ENCODE measurements at regions not wholly inside any gene's neighbourhood (a gene's known extent, or its start where the extent isn't known, plus 50 kb on each side); places are given as distances from the start of the nearest gene placed in this dataset.

DNA sequence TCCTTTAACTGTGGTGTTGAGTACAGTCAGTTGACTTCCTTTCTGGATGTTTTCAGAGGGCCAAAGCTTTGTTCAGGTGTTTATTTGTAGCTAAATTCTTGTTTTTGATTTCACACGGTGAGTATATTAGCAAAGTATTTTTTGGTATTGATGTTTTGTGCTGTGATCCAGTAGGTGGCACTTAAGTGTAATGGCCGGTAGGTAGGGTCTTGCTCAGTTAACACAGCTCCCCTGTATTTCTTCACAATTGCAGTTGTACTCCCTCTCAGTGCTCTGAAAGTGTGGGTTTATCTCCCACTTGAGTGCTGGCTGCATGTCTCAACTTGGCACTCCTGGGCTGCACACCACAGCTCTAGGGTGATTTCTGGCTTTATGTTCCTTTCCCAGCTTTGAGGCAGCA, 339.5 kb downstream of the AEBP2 start:
- no peak for DNase-seq (ENCODE audit: low read depth, low spot score)
- no peaks in the 10 kb centered on the region for H3K9me3 ChIP-seq (ENCODE audit: low read depth, low read length)
- H3K36me3 ChIP-seq (ENCODE audit: insufficient read depth, low read length): no peaks in the 10 kb centered on the region
- no peak overlapping the region for H3K4me3 ChIP-seq
- no peak for TF ChIP-seq EZH2 (IDR thresholded peaks at IDR 0.05)
- no peak for TF ChIP-seq FOXP2 (optimal IDR thresholded peaks at IDR 0.05; ENCODE audit: control extremely low read depth, extremely low read length, insufficient read depth)
- no peak for TF ChIP-seq POLR2AphosphoS5 (IDR thresholded peaks at IDR 0.05; ENCODE audit: borderline replicate concordance, low read depth, low read length)
- no peak overlapping the region for H3K9ac ChIP-seq (ENCODE audit: insufficient read length)
- no peak overlapping the region for H3K27ac ChIP-seq

DNA sequence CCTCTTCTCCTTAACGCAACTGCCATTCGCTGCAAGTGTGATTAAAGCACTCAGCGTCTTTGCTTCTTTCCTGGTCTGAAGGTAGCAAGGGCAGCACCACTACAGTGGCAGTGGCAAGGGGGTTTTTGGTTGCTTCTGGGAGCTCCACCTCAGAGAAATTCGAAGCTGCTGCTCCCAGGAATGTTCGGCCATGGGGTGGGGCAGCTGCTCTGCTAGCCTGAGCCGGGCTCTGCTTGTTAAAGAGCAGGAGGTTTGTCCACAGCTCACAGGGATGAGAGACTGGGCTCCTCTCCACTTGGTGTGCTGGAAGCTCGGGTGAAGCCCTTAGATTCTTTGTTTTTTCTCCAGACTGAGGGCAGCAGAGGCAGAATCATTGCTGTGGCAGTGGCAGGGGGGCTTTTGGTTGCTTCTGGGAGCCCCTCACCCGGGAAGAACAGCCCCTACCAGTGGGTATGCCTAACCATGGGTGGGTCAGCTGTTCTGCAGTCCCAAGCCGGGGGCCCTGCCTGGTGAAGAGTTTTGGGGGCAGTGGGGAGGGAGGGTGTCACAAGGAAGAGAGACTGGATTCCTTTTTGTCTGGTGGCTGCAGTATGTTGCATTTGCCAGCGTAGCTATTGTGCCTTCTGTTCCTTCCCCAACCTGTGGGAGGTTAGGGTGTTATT, 340.2 kb downstream of the AEBP2 start:
- H3K36me3 ChIP-seq (ENCODE audit: insufficient read depth, low read length): no peaks in the 10 kb centered on the region
- H3K4me3 ChIP-seq: no peak overlapping the region
- no peak for DNase-seq (ENCODE audit: low read depth, low spot score)
- TF ChIP-seq POLR2AphosphoS5 (IDR thresholded peaks at IDR 0.05; ENCODE audit: borderline replicate concordance, low read depth, low read length) (no peak), EZH2 (IDR thresholded peaks at IDR 0.05) (no peak), FOXP2 (optimal IDR thresholded peaks at IDR 0.05; ENCODE audit: control extremely low read depth, extremely low read length, insufficient read depth) (no peak)
- H3K9ac ChIP-seq (ENCODE audit: insufficient read length): no peak overlapping the region
- H3K9me3 ChIP-seq (ENCODE audit: low read depth, low read length): no peaks in the 10 kb centered on the region
- no peak overlapping the region for H3K27ac ChIP-seq

DNA sequence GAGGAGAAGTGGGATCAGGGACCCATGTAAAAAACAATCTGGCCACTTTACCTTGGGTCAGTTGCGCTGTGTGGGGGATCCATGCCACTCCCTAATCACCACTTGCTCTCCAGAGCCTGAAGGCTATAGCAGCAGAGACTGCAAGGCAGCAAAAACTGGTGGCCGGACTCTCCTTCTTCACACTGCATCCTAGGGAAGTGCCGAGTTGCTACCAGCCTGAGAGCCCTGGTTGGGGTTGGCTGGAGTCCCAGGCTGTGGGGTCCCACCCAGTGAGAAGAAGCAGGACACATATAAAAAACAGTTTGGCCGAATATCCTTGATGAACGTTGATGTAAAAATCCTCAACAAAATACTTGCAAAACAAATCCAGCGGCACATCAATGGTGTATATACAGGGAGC, 341.2 kb downstream of the AEBP2 start:
- no peak overlapping the region for H3K27ac ChIP-seq
- TF ChIP-seq EZH2 (IDR thresholded peaks at IDR 0.05): no peak
- TF ChIP-seq FOXP2 (optimal IDR thresholded peaks at IDR 0.05; ENCODE audit: control extremely low read depth, extremely low read length, insufficient read depth): no peak
- no peak for TF ChIP-seq POLR2AphosphoS5 (IDR thresholded peaks at IDR 0.05; ENCODE audit: borderline replicate concordance, low read depth, low read length)
- H3K36me3 ChIP-seq (ENCODE audit: insufficient read depth, low read length): no peaks in the 10 kb centered on the region
- no peaks in the 10 kb centered on the region for H3K9me3 ChIP-seq (ENCODE audit: low read depth, low read length)
- H3K9ac ChIP-seq (ENCODE audit: insufficient read length): no peak overlapping the region
- no peak overlapping the region for H3K4me3 ChIP-seq
- DNase-seq (ENCODE audit: low read depth, low spot score): no peak

DNA sequence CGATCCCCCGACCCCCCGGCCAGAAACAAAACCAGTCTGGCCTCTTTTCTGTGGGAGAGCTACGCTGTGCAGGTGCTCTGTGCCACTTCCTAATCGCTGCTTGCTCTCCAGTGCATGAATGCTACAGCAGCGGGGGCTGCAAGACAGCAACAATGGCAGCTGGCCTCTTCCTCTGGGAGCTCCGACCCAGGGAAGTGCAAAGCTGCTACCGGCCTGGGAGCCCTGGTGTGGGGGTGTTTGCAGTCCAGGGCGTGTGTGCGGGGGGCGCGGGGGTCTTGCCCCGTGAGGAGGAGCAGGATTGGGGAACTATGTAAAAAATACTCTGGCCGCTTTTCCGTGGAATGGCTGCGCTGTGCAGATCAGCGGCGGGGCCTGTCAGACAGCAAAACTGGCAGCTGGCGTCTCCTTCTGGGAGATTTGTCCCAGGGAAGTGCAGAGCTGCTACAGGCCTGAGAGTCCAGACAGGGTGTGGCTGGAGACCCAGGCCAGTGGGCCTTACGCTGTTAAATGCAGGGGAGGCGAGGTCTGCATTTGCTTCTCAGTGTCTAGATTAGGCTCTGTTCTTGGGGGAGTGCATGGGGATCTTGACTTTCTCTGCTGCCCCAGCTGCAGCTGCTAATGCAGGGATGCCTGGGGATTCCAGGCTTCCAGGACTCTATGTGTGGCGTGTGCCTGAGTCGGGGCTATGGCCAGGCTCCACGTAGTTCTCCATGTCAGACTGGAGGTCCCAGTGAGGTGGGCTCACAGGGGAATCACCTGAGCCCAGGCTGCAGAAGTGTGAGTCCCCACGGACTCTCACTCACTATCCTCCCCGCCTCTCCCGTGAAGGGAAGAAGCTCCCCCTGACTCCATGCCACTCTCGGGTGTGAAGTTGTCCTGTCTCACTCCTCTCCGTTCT, 344.5 kb downstream of the AEBP2 start:
- H3K27ac ChIP-seq: no peak overlapping the region
- H3K9ac ChIP-seq (ENCODE audit: insufficient read length): no peak overlapping the region
- no peak overlapping the region for H3K4me3 ChIP-seq
- H3K9me3 ChIP-seq (ENCODE audit: low read depth, low read length): no peaks in the 10 kb centered on the region
- no peaks in the 10 kb centered on the region for H3K36me3 ChIP-seq (ENCODE audit: insufficient read depth, low read length)
- TF ChIP-seq FOXP2 (optimal IDR thresholded peaks at IDR 0.05; ENCODE audit: control extremely low read depth, extremely low read length, insufficient read depth) (no peak), POLR2AphosphoS5 (IDR thresholded peaks at IDR 0.05; ENCODE audit: borderline replicate concordance, low read depth, low read length) (no peak), EZH2 (IDR thresholded peaks at IDR 0.05) (no peak)
- DNase-seq (ENCODE audit: low read depth, low spot score): no peak

DNA sequence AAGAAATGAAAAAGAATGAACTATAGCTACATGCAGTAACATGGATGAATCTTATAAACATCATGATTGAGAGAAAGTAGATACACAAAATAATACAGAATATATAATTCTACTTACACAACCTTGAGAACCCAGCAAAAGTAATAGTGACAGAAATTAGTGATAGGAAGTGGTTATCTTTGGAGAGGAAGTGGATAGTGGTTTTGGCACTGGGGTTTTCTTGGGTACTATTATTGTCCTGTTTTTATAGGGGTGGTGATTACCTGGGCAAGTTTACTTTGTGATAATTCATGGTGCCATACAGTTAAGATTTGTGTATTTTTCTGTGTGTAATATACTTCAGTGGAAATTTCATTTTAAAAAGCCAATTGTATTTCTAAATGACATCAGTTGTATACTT, 352.7 kb downstream of the AEBP2 start:
- H3K36me3 ChIP-seq (ENCODE audit: insufficient read depth, low read length): no peaks in the 10 kb centered on the region
- no peak for DNase-seq (ENCODE audit: low read depth, low spot score)
- TF ChIP-seq FOXP2 (optimal IDR thresholded peaks at IDR 0.05; ENCODE audit: control extremely low read depth, extremely low read length, insufficient read depth): no peak
- TF ChIP-seq POLR2AphosphoS5 (IDR thresholded peaks at IDR 0.05; ENCODE audit: borderline replicate concordance, low read depth, low read length): no peak
- no peak for TF ChIP-seq EZH2 (IDR thresholded peaks at IDR 0.05)
- H3K27ac ChIP-seq: no peak overlapping the region
- H3K9ac ChIP-seq (ENCODE audit: insufficient read length): no peak overlapping the region
- no peak overlapping the region for H3K4me3 ChIP-seq
- H3K9me3 ChIP-seq (ENCODE audit: low read depth, low read length): no peaks in the 10 kb centered on the region

DNA sequence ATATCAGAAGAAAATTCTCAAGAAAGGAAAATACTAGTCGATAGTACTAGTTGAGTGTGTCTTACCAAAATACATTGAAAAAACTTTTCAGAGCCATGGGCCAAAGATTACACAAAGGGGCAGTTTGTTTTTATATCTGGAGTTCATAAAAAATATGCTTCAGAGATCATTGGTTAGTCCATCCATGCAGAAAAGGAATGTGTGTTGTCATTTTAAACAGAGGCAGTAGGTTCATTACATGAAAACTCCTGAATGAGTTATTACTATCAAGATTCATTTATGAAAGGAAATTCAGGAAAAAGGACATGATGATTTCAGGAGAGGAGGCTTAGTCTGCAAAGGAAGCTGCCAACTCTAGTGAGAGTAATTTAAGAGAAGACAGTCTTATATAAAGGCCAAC, 354.8 kb downstream of the AEBP2 start:
- TF ChIP-seq EZH2 (IDR thresholded peaks at IDR 0.05): no peak
- H3K36me3 ChIP-seq (ENCODE audit: insufficient read depth, low read length): no peaks in the 10 kb centered on the region
- no peak overlapping the region for H3K9ac ChIP-seq (ENCODE audit: insufficient read length)
- H3K27ac ChIP-seq: peak overlapping the region; percentile 10; the same call in 1 of the 2 replicates
- DNase-seq (ENCODE audit: low read depth, low spot score): no peak
- no peaks in the 10 kb centered on the region for H3K9me3 ChIP-seq (ENCODE audit: low read depth, low read length)
- H3K4me3 ChIP-seq: no peak overlapping the region

DNA sequence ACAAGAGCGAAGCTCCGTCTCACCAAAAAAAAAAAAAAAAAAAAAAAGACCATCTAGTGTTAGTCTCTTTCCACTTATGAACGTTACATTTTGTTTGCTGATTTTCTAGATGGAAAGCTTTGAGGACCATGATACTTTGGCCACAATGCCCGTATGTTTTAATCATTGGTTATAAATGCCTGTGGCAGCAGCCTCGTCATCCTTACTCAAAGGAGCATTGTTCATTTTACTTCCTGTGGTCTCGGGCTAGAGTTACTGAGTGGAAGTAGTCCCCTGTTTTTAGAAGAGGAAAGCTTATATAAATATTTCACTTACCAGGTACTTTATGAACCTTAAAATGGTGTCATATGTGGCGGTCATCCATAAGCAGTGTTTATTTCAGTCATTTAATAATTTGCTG, 359.9 kb downstream of the AEBP2 start:
- Histone ChIP-seq H3K9me3 (ENCODE audit: low read depth, low read length) (no peaks in the 10 kb centered on the region), H3K4me3 (no peak overlapping the region), H3K36me3 (ENCODE audit: insufficient read depth, low read length) (no peaks in the 10 kb centered on the region), H3K9ac (ENCODE audit: insufficient read length) (no peak overlapping the region), H3K27ac (no peak overlapping the region)
- TF ChIP-seq POLR2AphosphoS5 (IDR thresholded peaks at IDR 0.05; ENCODE audit: borderline replicate concordance, low read depth, low read length) (no peak), FOXP2 (optimal IDR thresholded peaks at IDR 0.05; ENCODE audit: control extremely low read depth, extremely low read length, insufficient read depth) (no peak), EZH2 (IDR thresholded peaks at IDR 0.05) (no peak)
- no peak for DNase-seq (ENCODE audit: low read depth, low spot score)

DNA sequence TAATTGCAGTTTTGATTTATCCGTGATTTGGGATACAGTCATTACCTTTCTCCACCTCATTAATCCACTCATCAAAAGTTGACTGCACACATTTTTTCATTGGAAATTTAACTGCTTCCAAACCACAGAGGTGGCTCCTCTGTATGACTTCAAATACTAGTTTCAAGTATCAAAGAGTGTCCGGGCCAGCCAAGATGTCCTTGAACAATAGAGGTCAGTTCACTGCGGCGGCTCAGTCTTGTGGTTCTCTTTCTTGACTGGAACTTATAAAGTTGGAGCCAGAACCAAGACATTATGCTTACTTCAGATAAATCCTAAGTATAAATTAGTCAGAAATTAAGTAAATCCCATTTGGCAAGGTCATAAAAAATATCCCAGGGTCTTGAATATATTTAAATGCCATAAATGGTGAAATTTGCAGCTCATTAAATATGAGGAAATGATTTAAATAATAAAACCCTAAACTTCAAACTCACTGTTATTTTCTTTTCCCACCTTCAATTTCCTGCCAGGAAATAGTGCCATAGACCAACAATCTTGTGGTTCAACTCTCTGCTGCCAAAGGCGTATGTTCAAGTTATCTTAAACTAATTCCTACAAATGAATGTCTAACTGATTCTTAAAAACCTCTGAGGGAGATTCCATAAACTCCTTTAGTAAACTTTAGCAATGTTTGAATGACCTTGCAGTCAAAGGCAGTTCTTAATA, 360.8 kb downstream of the AEBP2 start:
- Histone ChIP-seq H3K9me3 (ENCODE audit: low read depth, low read length) (no peaks in the 10 kb centered on the region), H3K9ac (ENCODE audit: insufficient read length) (no peak overlapping the region), H3K4me3 (peak overlapping the region; percentile 30), H3K36me3 (ENCODE audit: insufficient read depth, low read length) (no peaks in the 10 kb centered on the region), H3K27ac (peak overlapping the region; percentile 64; the same call in 1 of the 2 replicates)
- peak; percentile 42 for TF ChIP-seq FOXP2 (optimal IDR thresholded peaks at IDR 0.05; ENCODE audit: control extremely low read depth, extremely low read length, insufficient read depth)
- no peak; the same call in 1 of the 2 replicates for TF ChIP-seq POLR2AphosphoS5 (IDR thresholded peaks at IDR 0.05; ENCODE audit: borderline replicate concordance, low read depth, low read length)
- no peak for TF ChIP-seq EZH2 (IDR thresholded peaks at IDR 0.05)
- peak; percentile 91 for DNase-seq (ENCODE audit: low read depth, low spot score)
